KMS-11 (cell line): ENCODE measurements at regions not wholly inside any gene's neighbourhood (a gene's known extent, or its start where the extent isn't known, plus 50 kb on each side); places are given as distances from the start of the nearest gene placed in this dataset.

Experiments
- H2AFZ ChIP-seq: fragments of 200-600 bp; sonication (generic); 2 replicates; pipeline ENCODE4 v1.6.1; 2016; ENCODE audit warnings: antibody characterized with exemption, mixed run types, low read depth
- H3K27ac ChIP-seq: fragments of 200-600 bp; sonication (generic); 2 replicates; pipeline ENCODE4 v1.6.1; 2016; ENCODE audit warnings: mild to moderate bottlenecking, mixed run types
- H3K27me3 ChIP-seq: fragments of 200-600 bp; sonication (generic); 2 replicates; pipeline ENCODE4 v1.6.1; 2017; ENCODE audit warnings: mild to moderate bottlenecking, low read depth, mixed run types, moderate library complexity; ENCODE audit not compliant: insufficient read depth
- H3K36me3 ChIP-seq: fragments of 200-600 bp; sonication (generic); 2 replicates; pipeline ENCODE4 v1.6.1; 2017; ENCODE audit warnings: mild to moderate bottlenecking, mixed run types; ENCODE audit not compliant: insufficient read depth
- H3K4me1 ChIP-seq: fragments of 200-600 bp; sonication (generic); 2 replicates; pipeline ENCODE4 v1.6.1; 2016; ENCODE audit warnings: mild to moderate bottlenecking, low read depth, mixed run types; ENCODE audit not compliant: poor library complexity, severe bottlenecking
- H3K4me2 ChIP-seq: fragments of 200-600 bp; sonication (generic); 2 replicates; pipeline ENCODE4 v1.7.0; 2016; ENCODE audit warnings: mild to moderate bottlenecking, mixed run types
- H3K4me3 ChIP-seq: fragments of 200-600 bp; sonication (generic); IDR thresholded peaks from 2 replicates; pipeline ENCODE4 v1.6.1; 2017; ENCODE audit warnings: low read depth, low read length, mixed read lengths; ENCODE audit not compliant: insufficient read depth
- H3K79me2 ChIP-seq: fragments of 200-600 bp; sonication (generic); 2 replicates; pipeline ENCODE4 v1.6.1; 2016; ENCODE audit warnings: low read depth, mixed run types; ENCODE audit not compliant: insufficient read depth
- H3K9ac ChIP-seq: fragments of 200-600 bp; sonication (generic); 2 replicates; pipeline ENCODE4 v1.6.1; 2016; ENCODE audit warnings: mild to moderate bottlenecking, mixed run types
- H4K20me1 ChIP-seq: fragments of 200-600 bp; sonication (generic); 2 replicates; pipeline ENCODE4 v1.6.1; 2016; ENCODE audit warnings: mild to moderate bottlenecking, mixed run types; ENCODE audit not compliant: insufficient read depth
- CTCF ChIP-seq: fragments of 200-600 bp; sonication (generic); conservative IDR thresholded peaks from 2 replicates; pipeline ENCODE4 v1.6.1; 2017; ENCODE audit warnings: low read depth, mild to moderate bottlenecking, antibody characterized with exemption, low read length, moderate library complexity, mixed read lengths

- Histone ChIP-seq H3K36me3 (no peaks in the 10 kb centered on the region), H3K27me3 (no peaks in the 10 kb centered on the region), H3K9ac (no peak overlapping the region), H3K27ac (no peak overlapping the region), H3K79me2 (no peaks in the 10 kb centered on the region), H3K4me2 (no peak overlapping the region), H3K4me1 (no peaks in the 10 kb centered on the region), H4K20me1 (no peaks in the 10 kb centered on the region), H3K4me3 (no peak overlapping the region), H2AFZ (no peak overlapping the region)
- TF ChIP-seq CTCF = no peak
Observed at GRCh38 chr5:12003680-12004079, 99.4 kb upstream of the CTNND2 start.

GRCh38 chr5:11998397-11998796, 94.2 kb upstream of the CTNND2 start:
- Histone ChIP-seq H3K27me3 (no peaks in the 10 kb centered on the region), H4K20me1 (no peaks in the 10 kb centered on the region), H3K79me2 (no peaks in the 10 kb centered on the region), H3K9ac (no peak overlapping the region), H3K36me3 (no peaks in the 10 kb centered on the region), H3K4me3 (no peak overlapping the region), H2AFZ (no peak overlapping the region), H3K4me1 (no peaks in the 10 kb centered on the region), H3K27ac (no peak overlapping the region), H3K4me2 (no peak overlapping the region)
- TF ChIP-seq CTCF = no peak

- no peak overlapping the region for H3K9ac ChIP-seq
- no peaks in the 10 kb centered on the region for H3K27me3 ChIP-seq
- TF ChIP-seq CTCF = no peak
- H3K27ac ChIP-seq = no peak overlapping the region
- H2AFZ ChIP-seq = no peak overlapping the region
- H3K4me1 ChIP-seq = no peaks in the 10 kb centered on the region
- no peaks in the 10 kb centered on the region for H3K79me2 ChIP-seq
- no peak overlapping the region for H3K4me3 ChIP-seq
- H3K36me3 ChIP-seq = no peaks in the 10 kb centered on the region
- no peak overlapping the region for H3K4me2 ChIP-seq
- H4K20me1 ChIP-seq = no peaks in the 10 kb centered on the region
Observed at GRCh38 chr5:11997942-11998341, 93.7 kb upstream of the CTNND2 start.

- Histone ChIP-seq H3K4me2 (no peak overlapping the region), H3K27ac (no peak overlapping the region), H4K20me1 (no peaks in the 10 kb centered on the region; the same call in 1 of the 2 replicates), H3K36me3 (no peaks in the 10 kb centered on the region), H3K4me1 (no peaks in the 10 kb centered on the region), H2AFZ (no peak overlapping the region), H3K4me3 (no peak overlapping the region), H3K27me3 (no peaks in the 10 kb centered on the region), H3K79me2 (no peaks in the 10 kb centered on the region), H3K9ac (no peak overlapping the region)
- TF ChIP-seq CTCF = no peak
Observed at GRCh38 chr5:11992518-11992917, 88.3 kb upstream of the CTNND2 start.
